NCI-H524 (cell line): ENCODE measurements at regions not wholly inside any gene's neighbourhood (a gene's known extent, or its start where the extent isn't known, plus 50 kb on each side); places are given as distances from the start of the nearest gene placed in this dataset.

ENCODE experiments used
- DNase-seq, 2 experiments: peaks; one replicate each; lab custom pipeline; 2025; lab: John Stamatoyannopoulos, UW

GRCh38 chr15:95825208-95825607, 505.3 kb upstream of the NR2F2 start:
- peak in 1 of 2 experiments; percentile 60 for DNase-seq

DNA sequence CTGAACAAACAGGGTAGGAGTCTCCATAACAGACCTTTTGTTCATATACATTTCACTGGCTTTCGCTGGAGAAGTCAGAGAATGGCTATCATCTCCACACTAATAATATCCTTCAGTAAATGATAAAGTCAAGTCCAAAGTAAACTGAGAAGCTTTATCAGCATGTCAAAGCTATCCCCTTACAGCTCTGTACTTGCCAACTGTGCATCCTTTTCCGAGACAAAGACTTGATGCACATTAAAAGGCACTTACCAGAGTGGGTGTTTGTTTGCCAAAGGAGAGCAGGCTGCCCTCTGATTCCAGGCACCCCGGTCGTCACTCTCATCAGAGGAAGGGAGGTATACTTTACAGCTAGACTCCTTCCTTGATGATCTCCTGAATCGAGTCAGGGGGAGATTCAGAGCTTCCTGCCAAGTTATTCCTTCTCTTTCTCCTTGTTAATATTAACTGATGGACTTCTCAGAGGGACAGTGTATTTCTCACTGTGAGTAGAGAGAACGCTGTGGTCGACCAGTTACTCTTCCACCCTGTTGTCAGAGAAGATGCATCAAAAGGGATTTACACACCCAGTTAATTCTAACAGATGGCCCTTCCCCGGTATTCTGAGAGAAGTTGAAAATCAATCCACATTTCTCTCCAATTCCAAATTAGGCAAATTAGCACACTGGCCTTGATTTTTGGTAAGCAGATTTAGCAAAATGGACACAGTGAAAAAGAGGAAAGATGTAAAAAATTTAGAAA, 504.7 kb upstream of the NR2F2 start:
- DNase-seq = peak; percentile 80 to 86

GRCh38 chr15:95826412-95827195, 503.9 kb upstream of the NR2F2 start:
- DNase-seq = peak in 1 of 2 experiments; percentile 58

DNA sequence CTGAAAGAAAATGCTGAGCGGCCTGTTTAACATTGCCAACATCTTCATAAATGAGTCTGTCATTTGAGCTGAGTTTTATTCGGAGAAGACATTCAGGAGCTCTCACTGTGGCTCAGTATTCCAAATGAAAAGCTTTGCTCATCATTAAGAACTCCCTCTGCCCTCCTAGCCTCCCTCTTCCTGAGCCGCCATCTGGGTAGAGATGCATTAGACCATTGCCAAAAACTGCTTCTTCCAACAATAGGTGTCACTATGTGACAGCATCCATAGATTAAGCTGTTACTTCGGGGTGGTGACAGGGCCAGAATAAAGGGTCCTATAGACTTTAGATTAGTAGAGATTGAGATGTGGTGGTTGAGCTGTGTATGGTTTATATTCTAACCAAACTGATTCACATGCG, 501.4 kb upstream of the NR2F2 start:
- DNase-seq = peak in 1 of 2 experiments; percentile 67

DNA sequence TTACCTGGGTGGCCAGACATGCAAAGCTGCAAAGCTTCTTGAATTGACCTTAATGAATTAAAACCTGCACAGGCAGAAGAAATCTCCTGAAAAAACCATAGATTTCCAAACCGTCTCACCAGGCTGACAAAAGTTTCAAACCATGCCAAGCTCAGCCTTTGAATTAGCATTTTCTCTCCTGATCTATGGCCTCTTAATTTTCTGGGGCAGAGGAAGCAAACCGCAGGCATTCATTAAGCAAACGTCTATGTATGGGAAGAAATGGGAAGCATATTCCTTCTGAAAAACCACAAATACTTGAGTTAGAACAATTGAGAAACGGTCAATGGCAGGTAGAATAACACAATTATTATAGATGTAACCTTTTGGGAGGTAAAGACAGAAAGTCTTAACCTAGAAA, 500.2 kb upstream of the NR2F2 start:
- DNase-seq = no peak

DNA sequence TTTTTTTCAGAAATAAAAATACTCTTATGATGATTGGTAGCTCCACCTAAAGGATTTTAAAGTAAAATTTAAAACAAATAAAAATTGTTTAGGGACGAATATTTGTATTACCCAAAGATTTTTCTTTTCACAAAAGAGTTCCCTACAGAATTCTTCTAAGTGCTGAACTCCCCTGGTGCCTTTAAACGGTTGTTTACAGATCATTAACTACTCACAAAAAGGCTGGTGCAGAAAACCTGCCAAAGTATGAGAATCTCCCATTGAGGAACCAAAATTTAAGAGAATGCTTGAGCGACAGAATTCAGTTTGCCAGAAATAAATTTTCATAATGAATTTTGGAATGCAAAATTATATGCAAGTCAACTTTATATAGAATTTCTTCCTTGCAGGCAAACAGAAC, 497.8 kb upstream of the NR2F2 start:
- DNase-seq = no peak

- DNase-seq = peak in 1 of 2 experiments; percentile 24
These were observed 496.3 kb upstream of the NR2F2 start for GRCh38 chr15:95834028-95834804.

GRCh38 chr15:95836536-95836935, 494.0 kb upstream of the NR2F2 start:
- no peak for DNase-seq

DNA sequence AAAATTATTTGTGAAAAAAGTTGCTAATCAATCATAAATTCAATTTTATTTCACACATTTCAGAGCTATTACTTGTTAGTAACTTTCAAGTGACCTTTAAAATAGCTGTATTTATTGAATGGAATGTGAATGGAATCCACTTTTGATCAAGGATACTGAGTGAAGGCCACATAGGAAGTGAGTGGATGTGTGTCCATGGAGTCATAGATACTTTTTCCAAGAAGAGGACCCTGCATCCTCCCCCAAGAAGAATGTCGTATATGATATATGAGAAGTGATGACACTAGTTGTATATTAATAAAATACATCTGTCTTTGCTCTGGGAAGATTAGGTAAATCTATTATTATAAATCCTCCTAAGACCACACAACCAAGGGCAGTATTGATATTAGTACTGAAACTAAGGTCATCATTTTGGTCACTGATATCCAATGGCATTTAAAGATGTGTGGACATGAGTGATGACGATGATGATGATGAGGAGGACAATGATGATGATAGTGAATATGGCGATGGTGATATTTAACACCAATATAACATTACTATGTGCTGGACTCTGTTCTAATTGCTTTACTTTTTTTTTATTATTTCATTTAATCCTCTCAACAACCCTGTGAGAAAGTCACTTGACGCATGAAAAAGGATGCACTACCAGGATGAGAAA, 493.0 kb upstream of the NR2F2 start:
- no peak for DNase-seq

GRCh38 chr15:95839367-95839782, 491.1 kb upstream of the NR2F2 start:
- no peak for DNase-seq

GRCh38 chr15:95840004-95840403, 490.5 kb upstream of the NR2F2 start:
- DNase-seq = no peak

DNA sequence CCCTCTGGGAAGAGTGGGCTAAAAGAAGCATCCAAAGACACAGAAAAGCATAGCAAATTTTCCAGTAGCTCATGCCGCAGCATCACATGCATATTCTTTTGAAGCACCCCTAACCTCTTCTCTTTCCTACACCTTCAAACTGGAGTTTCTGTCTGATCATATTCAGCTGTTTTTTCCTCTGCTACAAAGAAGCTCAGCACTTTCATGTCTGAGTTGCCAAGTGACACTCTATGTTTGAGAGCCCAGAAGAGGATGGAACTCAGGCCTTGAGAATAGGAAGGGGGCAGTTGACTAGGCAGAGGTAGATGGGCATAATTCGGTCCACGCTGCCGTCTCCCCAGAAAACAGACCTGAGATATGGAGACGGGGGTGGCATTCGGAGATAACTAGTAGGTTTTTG, 489.6 kb upstream of the NR2F2 start:
- DNase-seq = no peak

DNA sequence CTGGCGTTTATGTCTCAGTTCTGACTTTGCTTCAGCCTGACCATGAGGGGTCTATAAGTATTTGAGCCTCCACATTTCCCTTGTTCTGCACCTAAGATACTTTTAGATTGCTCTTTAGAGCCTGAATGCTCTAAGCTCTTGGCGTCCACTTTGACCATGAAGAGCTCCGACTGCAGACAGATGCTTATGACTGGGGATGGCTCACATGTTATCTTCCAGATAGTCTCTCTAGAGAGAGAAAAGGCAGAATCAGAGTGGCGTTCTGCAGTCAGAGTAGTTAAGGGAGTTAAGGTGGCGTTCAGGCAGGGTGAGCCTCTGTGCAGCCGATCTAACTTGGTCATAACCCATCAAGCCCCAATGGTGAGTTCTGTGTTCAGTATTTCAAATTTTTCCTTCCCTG, 487.9 kb upstream of the NR2F2 start:
- DNase-seq = no peak

GRCh38 chr15:95843241-95843910, 487.1 kb upstream of the NR2F2 start:
- DNase-seq = no peak

DNA sequence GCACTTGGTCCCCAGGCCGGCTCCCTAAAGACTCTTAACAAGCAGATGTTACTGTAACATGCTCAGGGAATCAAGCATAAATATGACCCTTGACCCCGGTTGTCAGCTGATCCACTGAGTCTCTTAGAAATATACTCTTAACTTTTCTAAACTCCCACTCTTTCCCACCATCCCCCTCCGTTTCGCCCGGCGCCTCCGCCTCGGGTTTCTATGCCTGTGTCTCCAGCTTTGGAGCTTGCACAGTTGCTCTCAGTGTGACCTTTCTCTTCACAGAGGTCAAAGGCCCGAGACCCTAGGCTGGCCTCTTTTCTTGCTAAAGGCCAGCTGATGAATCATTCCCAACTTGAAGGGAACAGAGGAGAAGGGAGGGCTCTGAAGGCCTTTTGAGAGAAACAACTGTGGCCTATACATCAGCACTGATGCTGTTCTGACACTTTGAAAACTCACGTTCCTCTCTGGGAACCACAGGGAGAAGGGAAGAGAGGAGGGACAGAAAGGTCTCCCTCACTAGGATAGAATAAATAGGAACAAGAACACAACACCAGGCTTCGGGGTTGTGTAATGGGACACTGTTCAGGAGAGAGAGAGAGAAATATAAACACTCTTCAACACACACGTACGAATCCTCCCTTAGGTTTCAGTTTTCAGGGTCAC, 484.5 kb upstream of the NR2F2 start:
- no peak for DNase-seq

GRCh38 chr15:95848126-95848525, 482.4 kb upstream of the NR2F2 start:
- DNase-seq = no peak

DNA sequence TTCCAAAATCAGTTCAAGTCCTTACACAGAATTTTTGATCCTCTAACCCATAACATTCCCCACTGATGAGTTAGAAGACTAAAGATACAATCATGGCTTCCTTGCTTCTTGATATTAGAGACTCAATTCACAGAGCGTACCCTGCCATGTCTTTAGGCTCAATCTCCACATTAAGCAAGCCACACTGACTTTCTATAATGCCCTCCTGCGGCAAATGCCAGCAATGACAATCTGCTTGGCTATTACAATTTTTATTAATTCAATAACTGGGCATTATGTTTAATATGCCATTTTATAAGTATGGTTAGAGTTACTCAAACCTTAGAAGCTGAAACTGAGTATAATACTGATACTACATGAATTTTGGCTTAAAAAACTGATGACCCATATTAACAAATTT, 479.7 kb upstream of the NR2F2 start:
- no peak for DNase-seq

GRCh38 chr15:95853350-95853749, 477.1 kb upstream of the NR2F2 start:
- no peak for DNase-seq

- no peak for DNase-seq
These were observed 473.3 kb upstream of the NR2F2 start for GRCh38 chr15:95857124-95857757.

GRCh38 chr15:95857758-95858157, 472.7 kb upstream of the NR2F2 start:
- no peak for DNase-seq

- DNase-seq = no peak
These were observed 470.1 kb upstream of the NR2F2 start for GRCh38 chr15:95860406-95860805.
